GM08714 (cell line): ENCODE measurements at regions not wholly inside any gene's neighbourhood (a gene's known extent, or its start where the extent isn't known, plus 50 kb on each side); places are given as distances from the start of the nearest gene placed in this dataset.
"Not testable (repeated sequence)": the region's sequence is repeated elsewhere in the genome, so short reads cannot be mapped to it uniquely, and the experiment has no call there.

Source experiments
- H3K4me3 ChIP-seq: fragments of 200-500 bp; sonication (Bioruptor generic); 2 replicates; pipeline ENCODE4 v1.5.1; 2014; ENCODE audit warnings: mild to moderate bottlenecking, low read length, inconsistent platforms
- ZNF274 ChIP-seq: IDR thresholded peaks from 2 replicates; pipeline ENCODE4 v1.6.1; 2012; ENCODE audit warnings: mild to moderate bottlenecking, low read depth, low read length

GRCh38 chr22:22711532-22711913 is 67.1 kb downstream of the GGTLC2 start:
- no peak overlapping the region; the same call in 1 of the 2 replicates for H3K4me3 ChIP-seq
- TF ChIP-seq ZNF274 = no peak

- peak overlapping the region; percentile 45; the same call in 1 of the 2 replicates for H3K4me3 ChIP-seq
- TF ChIP-seq ZNF274 = no peak
Measured at GRCh38 chr22:22712092-22712658, 67.8 kb downstream of the GGTLC2 start.

GRCh38 chr22:22712666-22713365 is 68.4 kb downstream of the GGTLC2 start:
- no peak for TF ChIP-seq ZNF274
- H3K4me3 ChIP-seq = peak overlapping the region; percentile 45; the same call in 1 of the 2 replicates

- no peak for TF ChIP-seq ZNF274
- no peak overlapping the region for H3K4me3 ChIP-seq
Measured at GRCh38 chr22:22713416-22713815, 69.0 kb downstream of the GGTLC2 start.

GRCh38 chr22:22714600-22715335 is 70.4 kb downstream of the GGTLC2 start:
- TF ChIP-seq ZNF274 = no peak
- no peak overlapping the region for H3K4me3 ChIP-seq

GRCh38 chr22:22716136-22716665 is 71.8 kb downstream of the GGTLC2 start:
- TF ChIP-seq ZNF274 = no peak

GRCh38 chr22:22717664-22718063 is 73.2 kb downstream of the GGTLC2 start:
- no peak overlapping the region for H3K4me3 ChIP-seq
- no peak for TF ChIP-seq ZNF274

More at GRCh38 chr22:22716136-22716665, 71.8 kb downstream of the GGTLC2 start:
- H3K4me3 ChIP-seq = no peak overlapping the region

GRCh38 chr22:22720201-22720723 is 75.8 kb downstream of the GGTLC2 start:
- peak overlapping the region; percentile 23; the same call in 1 of the 2 replicates for H3K4me3 ChIP-seq

GRCh38 chr22:22720724-22721261 is 76.4 kb downstream of the GGTLC2 start:
- peak overlapping the region; percentile 23; the same call in 1 of the 2 replicates for H3K4me3 ChIP-seq
- no peak for TF ChIP-seq ZNF274

More at GRCh38 chr22:22720201-22720723, 75.8 kb downstream of the GGTLC2 start:
- no peak for TF ChIP-seq ZNF274

- TF ChIP-seq ZNF274 = no peak
- H3K4me3 ChIP-seq = no peak overlapping the region; the same call in 1 of the 2 replicates
Measured at GRCh38 chr22:22721681-22722354, 77.4 kb downstream of the GGTLC2 start.

GRCh38 chr22:22728382-22728781 is 84.0 kb downstream of the GGTLC2 start:
- H3K4me3 ChIP-seq = no peak overlapping the region
- TF ChIP-seq ZNF274 = no peak

GRCh38 chr22:22730655-22731373 is 86.4 kb downstream of the GGTLC2 start:
- H3K4me3 ChIP-seq = no peak overlapping the region
- TF ChIP-seq ZNF274 = no peak

- no peak for TF ChIP-seq ZNF274
- no peak overlapping the region for H3K4me3 ChIP-seq
Measured at GRCh38 chr22:22731374-22731676, 86.9 kb downstream of the GGTLC2 start.

GRCh38 chr22:22733006-22733405 is 88.6 kb downstream of the GGTLC2 start:
- not testable (repeated sequence) for H3K4me3 ChIP-seq
